ENCODE measurements at regions not wholly inside any gene's neighbourhood (a gene's known extent, or its start where the extent isn't known, plus 50 kb on each side); places are given as distances from the start of the nearest gene placed in this dataset.

DNA sequence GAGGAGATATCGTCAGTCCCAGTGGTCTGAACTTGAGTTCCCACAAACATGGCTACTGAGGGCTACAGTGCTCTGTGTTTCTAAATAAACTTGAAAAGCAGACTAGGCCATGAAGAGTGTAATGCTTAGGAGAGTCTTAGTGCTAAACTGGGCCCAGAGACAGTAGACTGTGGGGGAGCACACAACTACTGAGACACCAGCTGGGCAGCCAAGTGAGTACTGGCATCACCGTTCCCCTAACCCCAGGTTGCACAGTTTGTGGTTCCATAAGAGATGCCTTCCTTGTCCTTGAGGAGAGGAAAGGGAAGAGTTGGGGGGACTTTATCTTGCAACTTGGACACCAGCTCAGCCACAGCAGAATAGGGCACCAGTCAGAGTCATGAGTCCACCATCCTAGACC is 172.1 kb upstream of the DMRTA1 start:
- ATAC-seq (peak in 1 of 2 donors; percentile 59), DNase-seq (ENCODE audit: low spot score) (no peak)
- H3K9me3 Mint-ChIP-seq = peaks cover 6% of the 10 kb centered on the region
- no peak overlapping the region for H3K4me3 Mint-ChIP-seq
- H3K27ac Mint-ChIP-seq = no peak overlapping the region
- no peaks in the 10 kb centered on the region for H3K4me1 Mint-ChIP-seq (ENCODE audit: low read depth in 2 of 2)
- H3K36me3 Mint-ChIP-seq = no peaks in the 10 kb centered on the region
- peaks cover 0 to 8% of the 10 kb centered on the region in 2 donors for H3K27me3 Mint-ChIP-seq

DNA sequence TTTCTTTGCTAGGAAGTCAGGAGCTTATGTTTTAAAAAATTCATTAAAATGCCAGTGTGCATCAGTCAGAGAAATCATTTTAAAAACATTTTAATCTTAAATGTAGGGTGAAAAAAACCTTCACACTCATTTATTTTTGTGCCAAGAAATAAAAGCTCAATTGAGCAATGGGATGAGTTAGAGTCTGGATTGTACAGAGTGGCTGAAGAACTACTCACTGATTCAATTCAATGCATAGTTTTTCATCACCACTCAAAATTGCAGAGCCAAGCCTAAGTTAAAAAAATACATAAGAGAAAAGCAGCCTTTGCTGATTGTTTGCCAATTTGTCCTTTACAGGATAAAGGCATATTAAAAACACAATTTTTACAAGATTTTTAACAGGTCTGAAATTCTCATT is 168.2 kb upstream of the DMRTA1 start:
- ATAC-seq = no peak
- Mint-ChIP-seq H3K4me3 (no peak overlapping the region), H3K9me3 (peaks cover 1% of the 10 kb centered on the region), H3K36me3 (no peaks in the 10 kb centered on the region), H3K27me3 (peaks cover 0 to 6% of the 10 kb centered on the region in 2 donors), H3K27ac (no peak overlapping the region), H3K4me1 (ENCODE audit: low read depth in 2 of 2) (no peaks in the 10 kb centered on the region)
- no peak for DNase-seq (ENCODE audit: low spot score)

DNA sequence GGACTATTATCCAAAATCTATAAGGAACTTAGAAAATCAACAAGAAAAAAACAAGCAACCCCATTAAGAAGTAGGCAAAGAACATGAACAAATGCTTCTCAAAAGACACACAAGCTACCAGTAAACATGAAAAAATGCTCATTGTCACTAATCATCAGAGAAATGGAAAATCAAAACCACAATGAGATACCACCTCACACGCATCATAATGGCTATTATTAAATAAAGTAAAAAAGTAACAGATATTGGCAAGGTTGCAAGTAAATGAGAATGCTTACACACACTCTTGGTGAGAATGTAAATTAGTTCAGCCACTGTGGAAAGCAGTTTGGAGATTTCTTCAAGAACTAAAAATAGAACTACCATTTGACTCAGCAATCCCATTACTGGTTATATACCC is 167.0 kb upstream of the DMRTA1 start:
- ATAC-seq = no peak
- Mint-ChIP-seq H3K4me1 (ENCODE audit: low read depth in 2 of 2) (no peaks in the 10 kb centered on the region), H3K36me3 (no peaks in the 10 kb centered on the region), H3K27me3 (peaks cover 0 to 6% of the 10 kb centered on the region in 2 donors), H3K27ac (no peak overlapping the region), H3K4me3 (no peak overlapping the region), H3K9me3 (no peaks in the 10 kb centered on the region)
- no peak for DNase-seq (ENCODE audit: low spot score)

DNA sequence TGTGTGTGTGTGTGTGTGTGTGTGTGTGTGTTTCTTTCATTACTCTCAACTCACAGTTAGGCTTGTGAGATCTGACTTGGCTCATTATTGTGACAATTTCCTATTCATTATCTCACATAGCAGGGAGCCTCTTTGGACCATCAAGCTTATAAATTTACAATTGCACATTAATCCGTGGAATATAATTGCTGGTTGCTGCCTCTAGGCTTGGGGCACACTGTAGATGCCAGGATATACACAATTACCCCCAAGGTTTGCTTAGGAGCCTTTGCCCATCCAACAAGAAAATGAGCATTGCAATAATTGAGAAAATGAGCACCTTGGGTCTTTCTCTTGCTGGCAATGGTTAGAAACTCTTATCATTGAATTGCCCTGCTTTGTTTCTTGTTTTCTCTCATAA is 161.6 kb upstream of the DMRTA1 start:
- H3K4me1 Mint-ChIP-seq (ENCODE audit: low read depth in 2 of 2) = no peaks in the 10 kb centered on the region

DNA sequence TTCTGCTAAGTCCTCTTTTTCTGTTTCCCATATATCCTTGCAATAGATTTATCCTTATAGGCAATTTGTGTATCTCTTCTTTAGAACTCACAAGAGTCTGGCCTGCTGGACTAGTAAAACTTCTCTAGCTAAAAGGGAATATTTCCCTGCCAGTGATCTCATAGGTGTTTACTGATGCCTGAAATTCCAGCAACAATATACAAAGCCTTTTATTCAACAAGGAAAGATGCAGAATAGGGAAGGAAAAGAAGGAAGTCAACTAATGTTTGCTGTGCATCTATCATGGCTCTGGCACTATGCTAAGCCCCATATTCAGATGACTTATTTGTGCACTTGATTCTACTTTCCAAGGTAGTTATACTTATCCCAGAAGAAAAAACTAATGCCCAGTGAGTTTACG is 160.0 kb upstream of the DMRTA1 start:
- Mint-ChIP-seq H3K27me3 (peaks cover 0 to 11% of the 10 kb centered on the region in 2 donors), H3K27ac (no peak overlapping the region), H3K9me3 (peaks cover 3% of the 10 kb centered on the region), H3K4me3 (no peak overlapping the region), H3K36me3 (no peaks in the 10 kb centered on the region), H3K4me1 (ENCODE audit: low read depth in 2 of 2) (no peaks in the 10 kb centered on the region)
- no peak for DNase-seq (ENCODE audit: low spot score)
- ATAC-seq = no peak

More for the DNA sequence above, 161.6 kb upstream of the DMRTA1 start:
- DNase-seq (ENCODE audit: low spot score) = no peak
- Mint-ChIP-seq H3K4me3 (no peak overlapping the region), H3K27ac (no peak overlapping the region), H3K9me3 (peaks cover 3% of the 10 kb centered on the region), H3K27me3 (peaks cover 0 to 17% of the 10 kb centered on the region in 2 donors), H3K36me3 (no peaks in the 10 kb centered on the region)
- no peak for ATAC-seq

DNA sequence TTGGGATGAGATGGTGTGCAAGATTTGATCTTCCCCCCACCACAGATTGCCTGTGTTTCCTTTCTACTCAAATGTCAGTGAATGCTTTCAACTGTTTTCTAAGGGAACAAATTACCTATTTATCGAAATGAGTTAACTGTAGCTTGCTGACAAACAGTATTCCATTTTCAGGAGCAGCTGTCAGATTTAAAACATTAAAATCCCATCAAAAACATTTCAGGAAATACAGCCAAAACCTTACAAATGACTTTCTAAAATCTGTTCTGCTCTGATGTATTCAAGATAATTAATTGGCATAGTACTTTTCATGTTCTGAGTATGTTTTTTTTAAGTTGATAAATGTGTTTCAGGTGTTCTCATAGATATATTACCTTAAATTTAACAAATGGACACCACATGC is 158.0 kb upstream of the DMRTA1 start:
- no peak for DNase-seq (ENCODE audit: low spot score)
- ATAC-seq = no peak
- Mint-ChIP-seq H3K4me3 (no peak overlapping the region), H3K4me1 (ENCODE audit: low read depth in 2 of 2) (no peaks in the 10 kb centered on the region), H3K27ac (no peak overlapping the region), H3K27me3 (peaks cover 0 to 11% of the 10 kb centered on the region in 2 donors), H3K36me3 (no peaks in the 10 kb centered on the region), H3K9me3 (peaks cover 3% of the 10 kb centered on the region)

DNA sequence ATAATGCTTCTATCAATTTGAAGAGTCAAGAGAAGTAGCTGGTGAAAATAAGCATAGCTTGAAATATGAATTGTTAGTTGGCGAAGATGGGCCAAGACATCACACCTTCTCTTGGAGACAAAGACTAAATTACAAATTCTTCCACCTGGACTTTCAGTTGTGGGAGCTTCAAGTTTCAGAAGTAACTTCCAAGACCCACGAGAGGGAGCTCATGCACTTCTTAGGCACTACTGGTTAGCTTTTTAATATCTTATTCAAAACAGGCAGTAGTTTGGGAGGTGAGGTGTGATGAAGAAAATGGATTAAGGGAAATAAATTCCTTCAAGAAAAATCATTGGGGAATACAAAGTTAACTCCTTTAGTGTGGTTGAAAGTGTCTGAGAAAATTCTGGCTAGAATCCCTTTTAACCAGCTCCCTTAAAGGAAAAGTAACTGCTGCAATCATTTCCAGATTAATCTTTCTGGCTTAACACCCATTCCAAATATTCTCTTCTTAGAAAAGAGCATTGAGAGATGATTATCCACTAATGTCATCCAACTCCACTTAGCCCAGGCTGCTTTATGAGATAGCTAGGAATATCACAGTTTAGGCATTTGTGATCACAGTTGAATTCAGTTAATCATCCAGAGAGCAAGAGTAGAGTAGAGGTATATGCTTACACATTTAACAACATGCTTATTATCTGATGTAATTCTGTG is 139.5 kb upstream of the DMRTA1 start:
- Mint-ChIP-seq H3K9me3 (peaks cover 7% of the 10 kb centered on the region), H3K4me1 (ENCODE audit: low read depth in 2 of 2) (no peaks in the 10 kb centered on the region), H3K27me3 (peaks cover 0 to 7% of the 10 kb centered on the region in 2 donors), H3K36me3 (no peaks in the 10 kb centered on the region), H3K4me3 (no peak overlapping the region), H3K27ac (no peak overlapping the region)
- DNase-seq (ENCODE audit: low spot score) = no peak
- ATAC-seq = no peak

DNA sequence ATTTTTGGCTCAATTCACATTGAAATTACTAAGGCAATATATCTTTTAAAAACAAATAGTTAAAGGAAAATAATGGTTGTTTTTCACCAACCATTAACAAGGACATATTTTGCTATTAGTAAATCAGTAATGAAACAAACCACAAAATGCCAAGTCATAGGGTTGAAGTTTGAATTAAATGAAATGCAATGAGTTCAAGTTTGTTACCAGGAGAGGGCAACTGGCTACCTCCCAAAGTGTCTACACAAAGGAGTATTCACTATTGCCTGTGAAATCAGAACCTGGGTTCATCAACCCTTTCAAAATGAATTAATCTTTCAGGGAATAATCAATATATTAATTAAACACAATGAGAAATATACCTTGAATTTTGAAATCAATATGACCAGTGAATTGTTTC is 138.4 kb upstream of the DMRTA1 start:
- no peak for ATAC-seq
- peaks cover 7% of the 10 kb centered on the region for H3K9me3 Mint-ChIP-seq
- no peak overlapping the region for H3K4me3 Mint-ChIP-seq
- H3K27me3 Mint-ChIP-seq = peaks cover 0 to 7% of the 10 kb centered on the region in 2 donors
- no peak for DNase-seq (ENCODE audit: low spot score)
- H3K4me1 Mint-ChIP-seq (ENCODE audit: low read depth in 2 of 2) = no peaks in the 10 kb centered on the region
- H3K36me3 Mint-ChIP-seq = no peaks in the 10 kb centered on the region
- H3K27ac Mint-ChIP-seq = no peak overlapping the region

DNA sequence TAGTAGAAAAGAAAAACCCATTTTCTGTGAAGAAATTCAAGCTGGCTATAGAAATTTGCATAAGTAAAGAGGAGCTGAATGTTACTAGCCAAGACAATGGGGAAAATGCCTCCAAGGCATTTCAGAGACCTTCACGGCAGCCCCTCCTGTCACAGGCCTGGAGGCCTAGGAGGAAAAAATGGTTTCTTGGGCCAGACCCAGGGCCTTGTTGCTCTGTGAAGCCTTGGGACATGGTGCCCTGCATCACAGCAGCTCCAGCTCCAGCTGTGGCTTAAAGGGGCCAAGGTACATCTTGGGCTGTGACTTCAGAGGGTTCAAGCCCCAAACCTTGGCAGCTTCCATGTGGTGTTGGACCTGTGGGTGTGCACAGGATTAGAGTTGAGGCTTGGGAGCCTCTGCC is 130.0 kb upstream of the DMRTA1 start:
- no peaks in the 10 kb centered on the region for H3K36me3 Mint-ChIP-seq
- DNase-seq (ENCODE audit: low spot score) (no peak), ATAC-seq (no peak)
- H3K4me1 Mint-ChIP-seq (ENCODE audit: low read depth in 2 of 2) = no peaks in the 10 kb centered on the region
- no peak overlapping the region for H3K27ac Mint-ChIP-seq
- H3K27me3 Mint-ChIP-seq = no peaks in the 10 kb centered on the region
- no peak overlapping the region for H3K4me3 Mint-ChIP-seq
- H3K9me3 Mint-ChIP-seq = peaks cover 7% of the 10 kb centered on the region

DNA sequence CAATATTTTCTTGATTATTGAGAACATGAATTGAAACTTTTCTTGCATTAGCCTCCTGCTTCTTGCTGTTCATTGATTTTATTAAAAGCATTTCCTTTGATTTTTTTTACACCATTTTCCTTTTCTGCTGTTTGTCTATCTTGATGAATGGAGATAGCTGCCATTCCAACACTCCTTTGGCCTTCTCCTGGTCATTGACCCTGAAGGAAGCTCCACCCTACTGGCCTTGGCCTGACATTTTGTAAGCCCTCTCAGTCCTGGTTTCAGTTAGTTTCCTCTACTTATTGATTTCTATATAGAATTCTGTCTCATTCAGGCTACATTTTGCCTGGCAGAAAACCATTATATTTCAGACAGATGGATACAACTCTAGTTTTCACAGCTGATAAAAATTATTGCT is 115.1 kb upstream of the DMRTA1 start:
- Mint-ChIP-seq H3K4me3 (no peak overlapping the region), H3K36me3 (no peaks in the 10 kb centered on the region)
- no peak for ATAC-seq

DNA sequence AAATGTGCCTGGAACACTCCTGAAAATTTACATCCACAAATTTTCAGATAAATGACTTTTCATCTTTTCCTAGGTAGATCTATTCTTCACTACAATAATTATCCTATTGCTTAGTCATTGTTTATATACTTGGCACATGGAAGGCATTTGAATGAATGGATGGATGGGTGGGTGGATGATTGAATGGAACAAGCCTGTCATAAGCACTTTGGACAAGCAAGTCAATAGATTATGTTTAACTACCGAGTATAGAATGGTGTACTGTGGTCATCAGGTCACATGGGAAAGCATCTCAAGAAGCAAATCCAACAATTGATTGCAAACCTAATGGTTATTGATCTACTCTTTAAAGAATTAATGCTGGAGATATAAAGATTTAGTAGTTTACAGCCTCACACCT is 114.4 kb upstream of the DMRTA1 start:
- Mint-ChIP-seq H3K36me3 (no peaks in the 10 kb centered on the region), H3K27ac (no peak overlapping the region), H3K4me3 (no peak overlapping the region), H3K27me3 (no peaks in the 10 kb centered on the region), H3K9me3 (peaks cover 6% of the 10 kb centered on the region), H3K4me1 (ENCODE audit: low read depth in 2 of 2) (no peaks in the 10 kb centered on the region)
- no peak for ATAC-seq
- no peak for DNase-seq (ENCODE audit: low spot score)

More for the DNA sequence above, 115.1 kb upstream of the DMRTA1 start:
- DNase-seq (ENCODE audit: low spot score) = no peak
- Mint-ChIP-seq H3K4me1 (ENCODE audit: low read depth in 2 of 2) (no peaks in the 10 kb centered on the region), H3K27ac (no peak overlapping the region), H3K9me3 (peaks cover 6% of the 10 kb centered on the region), H3K27me3 (no peaks in the 10 kb centered on the region)

DNA sequence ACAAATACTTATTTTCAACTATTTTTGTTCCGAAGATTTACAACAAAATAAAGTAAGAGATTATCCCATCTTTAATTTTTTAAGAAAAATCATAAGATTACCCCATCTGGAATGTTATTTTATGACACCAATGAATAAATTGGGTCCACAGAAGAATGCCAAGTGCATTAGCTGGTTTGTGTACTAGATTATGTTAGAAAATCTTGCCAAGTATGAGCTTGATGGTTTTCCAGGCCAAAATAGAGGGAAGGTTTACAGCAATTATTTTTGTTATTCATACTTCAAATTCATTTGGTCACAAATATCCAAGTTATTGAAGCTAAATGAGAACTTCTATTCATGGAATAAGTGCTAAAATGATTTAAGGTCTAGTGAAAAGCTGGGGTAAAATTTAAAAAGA is 109.4 kb upstream of the DMRTA1 start:
- ATAC-seq = no peak
- Mint-ChIP-seq H3K4me1 (ENCODE audit: low read depth in 2 of 2) (no peaks in the 10 kb centered on the region), H3K36me3 (no peaks in the 10 kb centered on the region), H3K9me3 (peaks cover 6% of the 10 kb centered on the region), H3K27me3 (no peaks in the 10 kb centered on the region), H3K4me3 (no peak overlapping the region), H3K27ac (no peak overlapping the region)
- DNase-seq (ENCODE audit: low spot score) = no peak

DNA sequence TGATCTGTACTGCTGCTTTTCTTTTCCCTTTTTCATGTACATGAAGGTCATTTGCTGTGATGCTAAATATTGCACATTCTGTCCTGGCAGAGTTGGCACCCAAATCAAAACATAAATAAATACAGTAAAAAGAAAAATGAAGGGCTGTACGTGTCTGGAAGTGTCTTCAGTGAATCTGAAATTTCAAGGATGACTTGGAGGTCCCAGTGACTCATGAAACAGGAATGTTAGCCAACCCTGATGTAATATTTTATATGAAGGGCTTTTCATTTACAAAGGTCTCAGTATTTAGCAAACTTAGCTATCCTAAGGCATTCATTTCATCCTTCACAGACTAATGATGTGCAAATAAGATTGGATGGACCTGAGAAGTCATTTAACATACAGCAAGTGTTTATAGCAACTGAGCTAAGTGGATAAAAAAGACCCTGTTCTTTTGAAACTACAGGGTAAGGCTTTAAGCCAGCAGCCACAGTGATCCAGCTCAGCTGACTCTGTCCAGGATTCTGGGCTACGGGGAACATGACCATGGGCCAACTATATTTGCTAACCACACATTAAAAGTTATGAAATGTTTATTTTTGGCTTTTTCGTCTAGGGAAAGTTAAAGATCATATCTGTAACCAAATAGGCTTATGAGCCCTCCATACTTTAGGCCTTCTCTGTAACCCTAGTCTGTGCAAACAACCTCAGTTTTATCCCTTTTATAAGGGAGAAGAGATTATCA is 104.0 kb upstream of the DMRTA1 start:
- H3K4me3 Mint-ChIP-seq = no peak overlapping the region
- H3K27me3 Mint-ChIP-seq = no peaks in the 10 kb centered on the region
- H3K9me3 Mint-ChIP-seq = peaks cover 8% of the 10 kb centered on the region
- H3K4me1 Mint-ChIP-seq (ENCODE audit: low read depth in 2 of 2) = no peaks in the 10 kb centered on the region
- ATAC-seq (no peak), DNase-seq (ENCODE audit: low spot score) (no peak)
- no peak overlapping the region for H3K27ac Mint-ChIP-seq
- no peaks in the 10 kb centered on the region for H3K36me3 Mint-ChIP-seq

DNA sequence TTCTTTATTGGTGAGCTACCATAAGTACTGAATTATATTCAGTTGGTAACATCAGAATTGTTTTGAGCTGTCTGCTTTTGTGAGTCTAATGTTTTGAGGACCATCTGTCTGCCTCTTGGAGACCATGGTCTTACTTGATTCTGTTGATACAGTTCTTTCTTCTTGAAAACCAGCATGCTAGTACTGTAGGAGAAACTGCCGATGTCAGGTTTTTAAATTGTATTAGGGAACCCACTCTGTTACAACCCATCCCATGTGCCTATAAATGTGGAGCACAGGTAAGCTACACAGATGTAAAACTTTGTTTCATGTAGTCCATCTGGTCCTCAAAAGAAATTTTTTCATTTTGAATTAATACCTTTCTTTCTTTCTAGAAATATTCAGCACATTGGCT is 103.4 kb upstream of the DMRTA1 start:
- Mint-ChIP-seq H3K9me3 (peaks cover 7% of the 10 kb centered on the region), H3K4me1 (ENCODE audit: low read depth in 2 of 2) (no peaks in the 10 kb centered on the region), H3K27me3 (no peaks in the 10 kb centered on the region), H3K4me3 (no peak overlapping the region), H3K27ac (no peak overlapping the region), H3K36me3 (no peaks in the 10 kb centered on the region)
- DNase-seq (ENCODE audit: low spot score) (no peak), ATAC-seq (no peak)
